ENCODE measurements at regions not wholly inside any gene's neighbourhood (a gene's known extent, or its start where the extent isn't known, plus 50 kb on each side); places are given as distances from the start of the nearest gene placed in this dataset.

DNA sequence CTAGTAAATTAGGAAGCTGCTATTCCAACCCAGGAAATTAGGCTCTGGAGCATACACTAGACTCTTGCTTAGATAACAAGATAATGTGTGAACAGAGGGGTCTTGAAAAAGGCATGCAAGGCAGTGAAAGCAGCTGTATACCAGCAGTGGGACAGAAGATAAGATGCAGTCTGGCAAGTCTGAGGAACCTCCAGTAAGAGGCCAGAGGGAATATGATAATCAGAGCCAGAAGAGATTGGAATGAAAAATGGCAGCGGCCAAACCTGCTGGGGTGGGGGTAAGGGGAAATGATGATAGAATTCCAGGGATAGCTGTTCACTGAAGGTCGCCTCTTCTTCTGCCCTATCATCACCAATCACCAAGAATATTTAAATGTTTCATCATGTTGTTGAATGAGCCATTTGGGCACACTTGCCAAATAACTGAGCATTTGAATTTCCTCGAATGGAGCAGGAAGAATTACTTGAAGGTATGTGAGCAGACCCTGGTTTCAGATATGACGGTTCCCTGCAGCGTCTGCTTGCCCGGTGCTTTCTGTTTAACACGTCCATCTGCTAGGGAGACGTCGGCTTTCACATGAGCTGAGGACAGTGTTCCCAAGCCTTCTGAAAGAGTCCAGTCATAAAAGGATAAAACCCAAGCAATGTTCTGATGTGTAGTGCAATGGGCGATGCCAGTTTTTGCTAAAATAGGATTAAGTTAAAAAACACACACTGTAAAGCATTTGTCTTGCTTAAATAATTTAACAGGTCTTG, 173.3 kb downstream of the RWDD3 start:
- Mint-ChIP-seq H3K27me3 (peaks cover 7% of the 10 kb centered on the region), H3K27ac (no peak overlapping the region), H3K9me3 (ENCODE audit: low read depth) (peaks cover 6% of the 10 kb centered on the region), H3K4me1 (no peaks in the 10 kb centered on the region), H3K36me3 (ENCODE audit: low read depth) (no peaks in the 10 kb centered on the region), H3K4me3 (no peak overlapping the region)
- ChIA-PET CTCF (interaction anchor here (0.7 kb wide), 1 partner anchor 247 kb away, joined by 3 read pairs; no protein-coding TSS in a partner anchor), POLR2A (no interaction called here)
- intact Hi-C loops (cut with DNase I, micrococcal nuclease) = no loop called here
- DNase-seq (no peak), ATAC-seq (no peak)

DNA sequence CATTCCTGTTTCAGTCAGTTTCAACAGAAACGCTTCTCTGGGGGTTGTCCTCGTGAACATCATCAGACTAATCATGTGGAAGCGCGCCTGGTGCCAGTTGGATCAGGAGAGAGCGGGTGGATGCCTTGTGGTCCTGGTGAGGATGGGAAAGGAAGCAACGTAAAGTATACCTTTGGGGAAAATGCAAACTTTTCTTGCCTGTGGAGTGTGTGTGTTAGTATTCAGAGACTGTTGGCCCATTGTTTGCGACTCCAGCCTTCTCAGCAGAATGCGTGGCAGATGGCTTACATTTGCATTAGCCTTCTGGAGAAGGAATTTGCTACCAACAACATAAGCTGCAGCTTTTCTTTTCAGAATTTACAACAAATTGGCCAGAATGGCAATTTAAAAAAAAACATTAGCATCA, 173.9 kb downstream of the RWDD3 start:
- CTCF ChIA-PET = interaction anchor here (0.7 kb wide), 1 partner anchor 247 kb away, joined by 3 read pairs; no protein-coding TSS in a partner anchor
- no peaks in the 10 kb centered on the region for H3K4me1 Mint-ChIP-seq
- H3K27ac Mint-ChIP-seq = no peak overlapping the region
- intact Hi-C loops (cut with DNase I, micrococcal nuclease) = no loop called here
- DNase-seq (no peak), ATAC-seq (no peak)
- no peak overlapping the region for H3K4me3 Mint-ChIP-seq
- H3K27me3 Mint-ChIP-seq = peaks cover 7% of the 10 kb centered on the region
- peaks cover 6% of the 10 kb centered on the region for H3K9me3 Mint-ChIP-seq (ENCODE audit: low read depth)
- POLR2A ChIA-PET = no interaction called here
- H3K36me3 Mint-ChIP-seq (ENCODE audit: low read depth) = no peaks in the 10 kb centered on the region

DNA sequence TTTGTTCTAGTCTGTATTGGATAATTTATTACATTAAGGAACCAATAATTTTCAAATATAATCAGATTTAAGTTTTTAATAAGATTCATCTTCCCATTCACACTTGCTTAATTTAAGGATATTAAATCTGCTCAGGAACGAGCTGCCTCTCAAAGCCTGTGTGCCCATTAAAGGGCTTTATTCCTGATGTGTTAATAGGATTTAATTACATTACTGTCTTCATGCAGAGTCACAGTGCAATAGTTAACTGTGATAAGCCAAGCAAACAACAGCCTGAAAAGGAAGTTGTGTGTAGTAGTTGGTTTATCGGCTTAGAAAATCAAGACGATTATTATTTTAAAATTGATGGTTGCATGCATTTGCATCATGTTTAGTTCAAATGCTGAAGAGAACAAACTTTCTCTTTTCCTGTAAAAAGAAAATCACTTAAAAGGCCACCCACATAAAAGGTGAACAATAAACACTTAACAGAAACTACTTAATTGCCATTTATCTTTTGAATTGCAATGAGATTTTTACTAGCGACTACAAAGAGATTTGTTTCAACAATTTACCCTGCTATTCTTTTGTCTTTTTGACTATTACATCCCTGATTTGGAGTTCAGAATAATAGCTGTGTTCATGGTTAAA, 174.6 kb downstream of the RWDD3 start:
- H3K4me3 Mint-ChIP-seq = no peak overlapping the region
- H3K4me1 Mint-ChIP-seq = no peaks in the 10 kb centered on the region
- CTCF ChIA-PET = no interaction called here
- H3K27ac Mint-ChIP-seq = no peak overlapping the region
- no peak for ATAC-seq
- intact Hi-C loops (cut with DNase I, micrococcal nuclease) = no loop called here
- H3K36me3 Mint-ChIP-seq (ENCODE audit: low read depth) = no peaks in the 10 kb centered on the region
- peaks cover 7% of the 10 kb centered on the region for H3K27me3 Mint-ChIP-seq
- no peak for DNase-seq
- POLR2A ChIA-PET = no interaction called here
- peaks cover 1% of the 10 kb centered on the region for H3K9me3 Mint-ChIP-seq (ENCODE audit: low read depth)

DNA sequence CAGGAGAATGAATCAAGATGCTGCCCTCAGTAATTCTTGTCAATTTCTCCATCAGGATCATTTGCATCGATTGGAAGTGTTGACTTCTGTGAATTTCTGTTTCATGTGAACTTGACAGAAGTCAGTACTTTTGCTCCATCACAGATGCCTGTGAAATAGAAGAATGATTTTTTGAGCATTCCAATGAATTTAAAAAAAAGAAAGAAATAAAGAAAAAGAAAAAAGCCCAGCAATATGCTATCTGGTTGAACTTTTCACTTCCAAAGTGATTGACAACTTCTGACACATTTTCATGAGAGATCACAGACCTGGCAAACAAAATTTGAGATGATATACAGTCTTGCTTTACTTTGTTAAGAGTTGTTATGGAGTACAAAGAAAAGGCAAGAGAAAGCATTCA, 175.3 kb downstream of the RWDD3 start:
- H3K4me3 Mint-ChIP-seq = no peak overlapping the region
- DNase-seq (no peak), ATAC-seq (no peak)
- no peaks in the 10 kb centered on the region for H3K4me1 Mint-ChIP-seq
- H3K27me3 Mint-ChIP-seq = peaks cover 7% of the 10 kb centered on the region
- H3K36me3 Mint-ChIP-seq (ENCODE audit: low read depth) = no peaks in the 10 kb centered on the region
- intact Hi-C loops (cut with DNase I, micrococcal nuclease) = no loop called here
- no peak overlapping the region for H3K27ac Mint-ChIP-seq
- ChIA-PET POLR2A (no interaction called here), CTCF (no interaction called here)
- no peaks in the 10 kb centered on the region for H3K9me3 Mint-ChIP-seq (ENCODE audit: low read depth)

DNA sequence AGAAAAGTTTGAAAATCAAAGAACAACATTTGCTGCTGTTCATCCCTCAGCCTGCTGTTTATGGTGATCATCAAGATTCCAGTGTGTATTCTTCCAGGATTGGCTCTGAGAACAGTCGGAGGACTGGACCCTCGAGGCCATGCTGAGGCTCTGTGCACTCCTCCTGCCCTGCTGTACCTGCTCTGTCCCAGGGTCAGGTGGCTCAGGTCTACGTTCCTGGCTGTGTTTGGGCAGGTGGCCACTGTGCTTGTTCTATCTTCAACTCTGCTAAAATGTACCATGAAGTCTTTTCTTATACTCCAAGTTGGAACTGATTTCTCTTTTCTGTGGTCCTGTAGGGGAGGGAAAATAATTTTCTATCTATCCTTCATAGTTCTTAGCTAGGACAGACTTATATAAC, 175.9 kb downstream of the RWDD3 start:
- CTCF ChIA-PET = no interaction called here
- Mint-ChIP-seq H3K27ac (no peak overlapping the region), H3K36me3 (ENCODE audit: low read depth) (no peaks in the 10 kb centered on the region), H3K4me3 (no peak overlapping the region), H3K27me3 (peaks cover 7% of the 10 kb centered on the region), H3K9me3 (ENCODE audit: low read depth) (no peaks in the 10 kb centered on the region), H3K4me1 (no peaks in the 10 kb centered on the region)
- no peak for ATAC-seq
- no peak for DNase-seq
- intact Hi-C loops (cut with DNase I, micrococcal nuclease) = no loop called here
- POLR2A ChIA-PET = no interaction called here

DNA sequence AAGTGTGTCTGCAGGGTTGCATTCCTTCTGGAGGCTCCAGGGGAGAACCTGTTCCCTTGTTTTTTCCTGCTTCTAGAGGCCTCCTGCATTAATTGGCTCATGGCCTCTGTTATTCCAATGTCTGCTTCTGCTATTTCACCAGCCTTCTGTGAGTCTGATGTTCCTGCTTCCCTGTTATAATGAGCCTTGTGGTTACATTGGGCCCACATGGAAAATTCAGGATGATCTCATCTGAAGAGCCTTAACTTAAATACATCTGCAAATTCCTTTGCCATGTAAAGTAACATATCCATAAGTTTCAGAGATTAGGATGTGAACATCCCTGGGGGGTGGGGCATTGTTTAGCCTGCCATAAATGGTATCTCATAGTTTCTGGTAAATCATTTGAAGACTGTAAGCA, 181.1 kb downstream of the RWDD3 start:
- Mint-ChIP-seq H3K4me3 (no peak overlapping the region), H3K4me1 (no peaks in the 10 kb centered on the region), H3K27me3 (no peaks in the 10 kb centered on the region), H3K27ac (no peak overlapping the region), H3K9me3 (ENCODE audit: low read depth) (no peaks in the 10 kb centered on the region), H3K36me3 (ENCODE audit: low read depth) (no peaks in the 10 kb centered on the region)
- CTCF ChIA-PET = no interaction called here
- POLR2A ChIA-PET = interaction anchor here (0.6 kb wide), 1 partner anchor 216 kb away, joined by 3 read pairs; no protein-coding TSS in a partner anchor
- intact Hi-C loops (cut with DNase I, micrococcal nuclease) = no loop called here
- ATAC-seq (no peak), DNase-seq (no peak)

GRCh38 chr1:95426772-95427171, 192.8 kb downstream of the RWDD3 start:
- Mint-ChIP-seq H3K4me3 (no peak overlapping the region), H3K27me3 (no peaks in the 10 kb centered on the region), H3K27ac (no peak overlapping the region), H3K4me1 (no peaks in the 10 kb centered on the region), H3K9me3 (ENCODE audit: low read depth) (peaks cover 2% of the 10 kb centered on the region), H3K36me3 (ENCODE audit: low read depth) (no peaks in the 10 kb centered on the region)
- ATAC-seq = no peak
- no peak for DNase-seq
- ChIA-PET POLR2A (no interaction called here), CTCF (no interaction called here)
- intact Hi-C loops (cut with DNase I, micrococcal nuclease) = no loop called here

DNA sequence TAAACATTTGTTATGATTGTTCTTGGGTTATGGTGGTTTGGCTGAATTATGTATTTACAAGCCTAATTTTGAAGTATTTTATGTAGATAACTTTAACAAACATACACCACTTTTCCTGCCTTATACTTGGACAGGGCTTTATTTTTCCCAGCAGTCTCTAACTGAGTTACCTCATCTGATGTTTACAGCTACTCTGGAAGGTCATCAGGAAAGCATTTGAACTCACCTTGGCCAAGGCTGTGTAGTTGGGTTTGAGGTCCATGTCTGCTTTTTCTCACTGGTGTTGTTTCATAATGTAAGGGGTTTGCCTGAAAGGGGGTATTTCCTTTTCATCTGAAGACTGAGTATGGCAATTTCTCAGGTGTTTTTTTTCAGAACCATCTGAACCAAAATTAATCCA, 193.5 kb downstream of the RWDD3 start:
- CTCF ChIA-PET = no interaction called here
- no peak for ATAC-seq

GRCh38 chr1:95431235-95431634, 197.2 kb downstream of the RWDD3 start:
- ChIA-PET POLR2A (no interaction called here), CTCF (no interaction called here)
- intact Hi-C loops (cut with DNase I, micrococcal nuclease) = no loop called here
- no peaks in the 10 kb centered on the region for H3K27me3 Mint-ChIP-seq
- DNase-seq (no peak), ATAC-seq (no peak)
- peaks cover 4% of the 10 kb centered on the region for H3K9me3 Mint-ChIP-seq (ENCODE audit: low read depth)
- H3K36me3 Mint-ChIP-seq (ENCODE audit: low read depth) = no peaks in the 10 kb centered on the region
- no peak overlapping the region for H3K27ac Mint-ChIP-seq
- no peak overlapping the region for H3K4me3 Mint-ChIP-seq
- H3K4me1 Mint-ChIP-seq = no peaks in the 10 kb centered on the region

More for the DNA sequence above, 193.5 kb downstream of the RWDD3 start:
- Mint-ChIP-seq H3K9me3 (ENCODE audit: low read depth) (peaks cover 2% of the 10 kb centered on the region), H3K27me3 (no peaks in the 10 kb centered on the region), H3K4me3 (no peak overlapping the region), H3K36me3 (ENCODE audit: low read depth) (no peaks in the 10 kb centered on the region), H3K27ac (no peak overlapping the region), H3K4me1 (no peaks in the 10 kb centered on the region)
- no peak for DNase-seq
- POLR2A ChIA-PET = no interaction called here
- intact Hi-C loops (cut with DNase I, micrococcal nuclease) = no loop called here

- H3K36me3 Mint-ChIP-seq (ENCODE audit: low read depth) = no peaks in the 10 kb centered on the region
- POLR2A ChIA-PET = no interaction called here
- DNase-seq (no peak), ATAC-seq (no peak)
- H3K4me1 Mint-ChIP-seq = no peaks in the 10 kb centered on the region
- CTCF ChIA-PET = no interaction called here
- H3K27me3 Mint-ChIP-seq = no peaks in the 10 kb centered on the region
- H3K4me3 Mint-ChIP-seq = no peak overlapping the region
- H3K27ac Mint-ChIP-seq = no peak overlapping the region
- intact Hi-C loops (cut with DNase I, micrococcal nuclease) = no loop called here
- H3K9me3 Mint-ChIP-seq (ENCODE audit: low read depth) = peaks cover 4% of the 10 kb centered on the region
Measured at GRCh38 chr1:95435611-95436010, 201.6 kb downstream of the RWDD3 start.

DNA sequence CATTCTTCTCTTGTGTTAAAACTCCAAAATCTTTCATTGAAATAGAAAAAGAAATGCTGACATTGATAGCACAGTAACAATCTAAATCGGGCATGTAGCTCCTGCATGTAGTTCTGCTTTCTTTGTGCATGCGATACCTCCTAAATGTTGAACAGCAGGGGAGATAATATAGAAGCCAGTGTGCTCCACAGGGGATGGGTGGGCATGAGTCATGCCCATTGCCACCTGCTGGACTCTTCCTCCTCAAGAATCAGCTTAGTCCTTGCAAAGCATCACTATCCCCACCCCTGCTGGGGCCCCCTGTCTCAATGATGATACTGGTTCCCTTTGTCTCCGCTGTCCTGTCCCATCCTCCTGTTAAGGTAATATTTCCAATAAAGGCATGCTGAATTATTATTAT, 203.0 kb downstream of the RWDD3 start:
- no peak for DNase-seq
- H3K27me3 Mint-ChIP-seq = no peaks in the 10 kb centered on the region
- H3K9me3 Mint-ChIP-seq (ENCODE audit: low read depth) = peaks cover 4% of the 10 kb centered on the region
- no peak overlapping the region for H3K27ac Mint-ChIP-seq
- ChIA-PET CTCF (no interaction called here), POLR2A (no interaction called here)
- no peak overlapping the region for H3K4me3 Mint-ChIP-seq
- no peaks in the 10 kb centered on the region for H3K36me3 Mint-ChIP-seq (ENCODE audit: low read depth)
- intact Hi-C loops (cut with DNase I, micrococcal nuclease) = no loop called here
- H3K4me1 Mint-ChIP-seq = no peaks in the 10 kb centered on the region
- no peak for ATAC-seq

DNA sequence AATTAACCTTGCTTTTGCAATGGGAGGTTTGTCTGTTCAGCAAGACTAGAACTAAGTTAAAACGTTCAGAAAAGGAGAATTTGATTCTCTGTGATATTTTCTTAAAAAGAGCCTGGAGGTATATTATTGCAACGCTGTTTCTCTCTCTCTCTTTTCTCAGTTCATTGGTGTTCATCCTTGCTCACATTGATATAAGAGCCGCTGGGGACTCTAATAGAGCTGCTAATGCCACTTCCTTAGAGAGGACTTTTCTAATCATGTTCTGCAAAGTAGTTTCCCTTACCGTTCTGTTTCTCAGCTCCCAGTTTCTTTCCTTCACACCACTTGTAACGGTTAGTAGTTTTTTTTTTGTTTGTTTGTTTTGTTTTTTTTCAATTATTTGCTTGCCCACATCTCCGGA, 203.8 kb downstream of the RWDD3 start:
- ATAC-seq = no peak
- ChIA-PET POLR2A (no interaction called here), CTCF (interaction anchor here (0.6 kb wide), 1 partner anchor 788 kb away, joined by 4 read pairs; no protein-coding TSS in a partner anchor)
- Mint-ChIP-seq H3K4me3 (no peak overlapping the region), H3K4me1 (no peaks in the 10 kb centered on the region), H3K36me3 (ENCODE audit: low read depth) (no peaks in the 10 kb centered on the region), H3K27ac (no peak overlapping the region), H3K9me3 (ENCODE audit: low read depth) (peaks cover 4% of the 10 kb centered on the region), H3K27me3 (no peaks in the 10 kb centered on the region)
- no peak for DNase-seq
- intact Hi-C loops (cut with DNase I, micrococcal nuclease) = no loop called here

Measured in activated CD4-positive, alpha-beta T cell treated with anti-CD3 and anti-CD28 coated beads for 36 hours (primary cell).